K562 (cell line): ENCODE measurements at regions not wholly inside any gene's neighbourhood (a gene's known extent, or its start where the extent isn't known, plus 50 kb on each side); places are given as distances from the start of the nearest gene placed in this dataset.
A peak's percentile ranks its signal among the peaks of the same experiment; 100 is the strongest.

Source experiments
- CTCF ChIP-seq, 3 experiments: IDR thresholded peaks in 2 of 3; conservative IDR thresholded peaks in 1 of 3; 2 replicates each; pipeline ENCODE4 v1.5.1; 2011 to 2012; ENCODE audit warnings: low read length in 3 of 3, mild to moderate bottlenecking in 3 of 3, control low read depth in 2 of 3, improper control_type of control experiment in 1 of 3, inconsistent platforms in 1 of 3, low read depth in 1 of 3, mixed read lengths in 1 of 3, moderate library complexity in 1 of 3; ENCODE audit not compliant: insufficient read depth in 2 of 3
- CUX1 ChIP-seq: fragments of 200-800 bp; sonication (Bioruptor generic); IDR thresholded peaks from 2 replicates; pipeline ENCODE4 v1.6.1; 2016; ENCODE audit warnings: missing genetic modification characterization, missing compliant biosample characterization
- E2F5 ChIP-seq: sonication (generic); formaldehyde crosslinking; IDR thresholded peaks from 2 replicates; pipeline ENCODE4 v1.8.0; 2022; ENCODE audit warnings: mild to moderate bottlenecking, missing genetic modification reagents
- E2F8 ChIP-seq: fragments of 450-650 bp; IDR thresholded peaks from 2 replicates; pipeline ENCODE4 v1.7.1; 2018; ENCODE audit warnings: mild to moderate bottlenecking, low read depth; ENCODE audit not compliant: partially characterized antibody
- JUNB ChIP-seq: fragments of 450-650 bp; formaldehyde crosslinking; conservative IDR thresholded peaks from 2 replicates; pipeline ENCODE4 v1.4.0; 2020; ENCODE audit warnings: mild to moderate bottlenecking
- NKRF ChIP-seq: fragments of 450-650 bp; IDR thresholded peaks from 2 replicates; pipeline ENCODE4 v1.6.1; 2016; ENCODE audit warnings: borderline replicate concordance
- SMARCA4 ChIP-seq: fragments of 450-650 bp; IDR thresholded peaks from 2 replicates; pipeline ENCODE4 v1.6.1; 2016
- VEZF1 ChIP-seq: fragments of 200-800 bp; sonication (Bioruptor generic); IDR thresholded peaks from 2 replicates; pipeline ENCODE4 v1.6.1; 2017; ENCODE audit warnings: missing genetic modification characterization, missing compliant biosample characterization
- WHSC1 ChIP-seq: IDR thresholded peaks from one replicate; pipeline ENCODE4 v1.6.1; 2012; ENCODE audit warnings: low read length, control low read depth, inconsistent platforms
- ZC3H8 ChIP-seq: fragments of 450-650 bp; IDR thresholded peaks from 2 replicates; pipeline ENCODE4 v1.6.1; 2017
- ZNF395 ChIP-seq: fragments of 200-800 bp; sonication (Bioruptor generic); IDR thresholded peaks from 2 replicates; pipeline ENCODE4 v1.6.1; 2017; ENCODE audit warnings: missing genetic modification characterization, missing compliant biosample characterization
- ZZZ3 ChIP-seq: fragments of 450-650 bp; IDR thresholded peaks from 2 replicates; pipeline ENCODE4 v1.6.1; 2016; ENCODE audit warnings: antibody characterized with exemption, mild to moderate bottlenecking, moderate library complexity

GRCh38 chr3:15974647-15975046 lies 176.9 kb upstream of the ANKRD28 start (continued):
- TF ChIP-seq ZZZ3: no peak
- TF ChIP-seq NKRF: no peak
- peak; percentile 64 to 77 (median 68) for TF ChIP-seq CTCF (IDR thresholded peaks at IDR 0.05 in 2 of 3, conservative IDR thresholded peaks at IDR 0.05 in 1 of 3; ENCODE audit: insufficient read depth in 2 of 3, low read depth in 1 of 3, low read length in 3 of 3)
- TF ChIP-seq E2F8: no peak
- TF ChIP-seq ZC3H8: no peak
- TF ChIP-seq E2F5: no peak
- TF ChIP-seq WHSC1: no peak
- TF ChIP-seq JUNB (CRISPR knock-in tag): no peak; the same call in 1 of the 2 replicates
- peak; percentile 58; the same call in 1 of the 2 replicates for TF ChIP-seq SMARCA4
- TF ChIP-seq CUX1 (CRISPR knock-in tag): no peak
- TF ChIP-seq ZNF395: no peak
- TF ChIP-seq VEZF1 (CRISPR knock-in tag): peak; percentile 32; the same call in 1 of the 2 replicates
